Esophagus muscularis mucosa (tissue), 4 donors: ENCODE measurements at regions not wholly inside any gene's neighbourhood (a gene's known extent, or its start where the extent isn't known, plus 50 kb on each side); places are given as distances from the start of the nearest gene placed in this dataset.

ENCODE experiments used
- DNase-seq: peaks from one replicate; pipeline ENCODE4 v3.0.0-alpha.2; 2017; ENCODE audit errors: extremely low spot score
- H3K27ac ChIP-seq, 4 donors: fragments of 200-600 bp; sonication (generic); replicated peaks in 1 of 4; 1 replicate in 3 of 4; 2 replicates in 1 of 4; pipeline ENCODE4 v1.5.1; 2016 to 2019; ENCODE audit warnings: mild to moderate bottlenecking in 1 of 4
- H3K27me3 ChIP-seq, 4 donors: fragments of 200-600 bp; sonication (generic); one replicate each; pipeline versions ENCODE4 v1.5.1 to v1.6.0; 2016 to 2019
- H3K36me3 ChIP-seq, 4 donors: fragments of 200-600 bp; sonication (generic); one replicate each; pipeline ENCODE4 v1.5.1; 2016 to 2019
- H3K4me1 ChIP-seq, 4 donors: fragments of 200-600 bp; sonication (generic); one replicate each; pipeline ENCODE4 v1.5.1; 2016 to 2019
- H3K4me3 ChIP-seq, 4 donors: fragments of 200-600 bp; sonication (generic); 1 replicate in 2 of 4; 2 replicates in 2 of 4; pipeline ENCODE4 v1.5.1; 2016 to 2019; ENCODE audit warnings: mild to moderate bottlenecking in 4 of 4, moderate library complexity in 1 of 4
- H3K9me3 ChIP-seq, 4 donors: fragments of 200-600 bp; sonication (generic); 1 replicate in 3 of 4; 2 replicates in 1 of 4; pipeline ENCODE4 v1.5.1; 2016 to 2019
- EP300 ChIP-seq: sonication (generic); formaldehyde crosslinking; IDR thresholded peaks from one replicate; pipeline ENCODE4 v1.6.1; 2017; ENCODE audit warnings: antibody characterized with exemption
- POLR2A ChIP-seq: fragments of 450-650 bp; IDR thresholded peaks from one replicate; pipeline ENCODE4 v1.6.1; 2017; ENCODE audit warnings: antibody characterized with exemption, moderate library complexity, mild to moderate bottlenecking, low read depth
- POLR2AphosphoS5 ChIP-seq, 2 donors: sonication (generic); formaldehyde crosslinking; IDR thresholded peaks; one replicate each; pipeline ENCODE4 v1.6.1; 2017; ENCODE audit warnings: antibody characterized with exemption in 2 of 2
- WGBS: methylation state at CpG from one replicate; pipeline ENCODE4 v1.1.5; 2018; 5-methylcytosine and 5-hydroxymethylcytosine counted together
- intact Hi-C: fragments of 100-400 bp; cut with DNase I; formaldehyde crosslinking; loops from one replicate; pipeline ENCODE4 v1.15.1; 2023
- TF ChIP-seq, protein P1 (sequence below), 3 experiments: fragments of 200-600 bp in 2 of 3; fragments of 450-650 bp in 1 of 3; sonication (generic) in 2 of 3; IDR thresholded peaks; one replicate each; pipeline ENCODE4 v1.5.1; 2017 to 2019; ENCODE audit warnings: antibody characterized with exemption in 3 of 3, mild to moderate bottlenecking in 2 of 3, moderate library complexity in 1 of 3

GRCh38 chr5:110161162-110161561 is 471.4 kb downstream of the MAN2A1 start:
- no peak for DNase-seq
- TF ChIP-seq POLR2A, result no peak
- TF ChIP-seq EP300, result no peak
- no peak for TF ChIP-seq POLR2AphosphoS5 (IDR thresholded peaks at IDR 0.05)
- TF ChIP-seq, protein P1, sequence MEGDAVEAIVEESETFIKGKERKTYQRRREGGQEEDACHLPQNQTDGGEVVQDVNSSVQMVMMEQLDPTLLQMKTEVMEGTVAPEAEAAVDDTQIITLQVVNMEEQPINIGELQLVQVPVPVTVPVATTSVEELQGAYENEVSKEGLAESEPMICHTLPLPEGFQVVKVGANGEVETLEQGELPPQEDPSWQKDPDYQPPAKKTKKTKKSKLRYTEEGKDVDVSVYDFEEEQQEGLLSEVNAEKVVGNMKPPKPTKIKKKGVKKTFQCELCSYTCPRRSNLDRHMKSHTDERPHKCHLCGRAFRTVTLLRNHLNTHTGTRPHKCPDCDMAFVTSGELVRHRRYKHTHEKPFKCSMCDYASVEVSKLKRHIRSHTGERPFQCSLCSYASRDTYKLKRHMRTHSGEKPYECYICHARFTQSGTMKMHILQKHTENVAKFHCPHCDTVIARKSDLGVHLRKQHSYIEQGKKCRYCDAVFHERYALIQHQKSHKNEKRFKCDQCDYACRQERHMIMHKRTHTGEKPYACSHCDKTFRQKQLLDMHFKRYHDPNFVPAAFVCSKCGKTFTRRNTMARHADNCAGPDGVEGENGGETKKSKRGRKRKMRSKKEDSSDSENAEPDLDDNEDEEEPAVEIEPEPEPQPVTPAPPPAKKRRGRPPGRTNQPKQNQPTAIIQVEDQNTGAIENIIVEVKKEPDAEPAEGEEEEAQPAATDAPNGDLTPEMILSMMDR (IDR thresholded peaks at IDR 0.05), result no peak
- WGBS, result 75% methylated on average over 2 of the region's 2 CpGs
- no peaks in the 10 kb centered on the region for H3K36me3 ChIP-seq
- no peaks in the 10 kb centered on the region for H3K4me1 ChIP-seq
- H3K4me3 ChIP-seq, result no peak overlapping the region
- no peaks in the 10 kb centered on the region for H3K9me3 ChIP-seq
- no peak overlapping the region for H3K27ac ChIP-seq
- intact Hi-C loops, result no loop called here
- H3K27me3 ChIP-seq, result no peaks in the 10 kb centered on the region

DNA sequence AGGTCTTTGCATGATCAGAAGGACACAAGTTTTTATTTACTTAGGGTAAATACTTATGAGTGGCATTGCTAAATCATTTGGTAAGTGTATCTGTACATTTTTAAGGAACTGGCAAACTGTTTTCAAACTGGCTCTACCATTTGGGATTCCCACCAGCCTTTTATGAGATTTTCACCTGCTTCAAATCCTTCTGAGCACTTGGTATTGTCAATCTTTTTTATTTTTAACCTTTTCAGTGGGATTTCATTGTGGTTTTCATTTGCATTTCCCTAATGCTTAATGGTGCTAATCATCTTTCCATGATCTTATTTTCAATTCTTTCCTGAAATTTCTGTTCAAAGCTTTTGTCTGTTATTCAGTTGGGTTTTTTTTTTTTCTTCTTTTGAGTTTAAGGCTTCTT is 475.6 kb downstream of the MAN2A1 start:
- H3K27me3 ChIP-seq, result no peaks in the 10 kb centered on the region
- H3K4me3 ChIP-seq, result no peak overlapping the region
- no peak overlapping the region for H3K27ac ChIP-seq
- intact Hi-C loops, result no loop called here
- DNase-seq, result no peak
- H3K4me1 ChIP-seq, result no peaks in the 10 kb centered on the region
- no peaks in the 10 kb centered on the region for H3K36me3 ChIP-seq
- TF ChIP-seq, protein P1 (IDR thresholded peaks at IDR 0.05), result no peak
- TF ChIP-seq POLR2AphosphoS5 (IDR thresholded peaks at IDR 0.05) (no peak), POLR2A (no peak), EP300 (no peak)
- H3K9me3 ChIP-seq, result peaks cover 0 to 1% (median under 1%) of the 10 kb centered on the region in 4 donors

- DNase-seq, result no peak
- Histone ChIP-seq H3K4me1 (no peaks in the 10 kb centered on the region), H3K9me3 (peaks cover 0 to 8% (median 3%) of the 10 kb centered on the region in 4 donors), H3K27ac (no peak overlapping the region), H3K4me3 (no peak overlapping the region), H3K36me3 (no peaks in the 10 kb centered on the region), H3K27me3 (no peaks in the 10 kb centered on the region)
- intact Hi-C loops, result no loop called here
- TF ChIP-seq, protein P1 (IDR thresholded peaks at IDR 0.05), result no peak
- TF ChIP-seq POLR2A (no peak), POLR2AphosphoS5 (IDR thresholded peaks at IDR 0.05) (no peak), EP300 (no peak)
- WGBS, result 94% methylated on average over 2 of the region's 2 CpGs
These were observed 477.7 kb downstream of the MAN2A1 start for GRCh38 chr5:110167384-110167783.

- 91% methylated on average over 2 of the region's 2 CpGs for WGBS
- H3K9me3 ChIP-seq, result peaks cover 0 to 8% (median 3%) of the 10 kb centered on the region in 4 donors
- no peak overlapping the region for H3K4me3 ChIP-seq
- intact Hi-C loops, result no loop called here
- DNase-seq, result no peak
- TF ChIP-seq POLR2AphosphoS5 (IDR thresholded peaks at IDR 0.05) (no peak), POLR2A (no peak), EP300 (no peak)
- TF ChIP-seq, protein P1 (IDR thresholded peaks at IDR 0.05), result no peak
- no peak overlapping the region for H3K27ac ChIP-seq
- H3K4me1 ChIP-seq, result no peaks in the 10 kb centered on the region
- H3K36me3 ChIP-seq, result no peaks in the 10 kb centered on the region
- H3K27me3 ChIP-seq, result no peaks in the 10 kb centered on the region
These were observed 479.7 kb downstream of the MAN2A1 start for GRCh38 chr5:110169461-110169860.

GRCh38 chr5:110177729-110178128 is 488.0 kb downstream of the MAN2A1 start:
- DNase-seq, result no peak
- intact Hi-C loops, result no loop called here
- TF ChIP-seq POLR2AphosphoS5 (IDR thresholded peaks at IDR 0.05) (no peak), EP300 (no peak), POLR2A (no peak)
- TF ChIP-seq, protein P1 (IDR thresholded peaks at IDR 0.05), result no peak

More at GRCh38 chr5:110177729-110178128, 488.0 kb downstream of the MAN2A1 start:
- H3K9me3 ChIP-seq, result no peaks in the 10 kb centered on the region
- no peak overlapping the region for H3K27ac ChIP-seq
- H3K27me3 ChIP-seq, result no peaks in the 10 kb centered on the region
- H3K4me1 ChIP-seq, result no peaks in the 10 kb centered on the region
- WGBS, result 85% methylated on average over 2 of the region's 2 CpGs
- H3K36me3 ChIP-seq, result no peaks in the 10 kb centered on the region
- H3K4me3 ChIP-seq, result no peak overlapping the region
